GM12878 (cell line): ENCODE measurements at regions not wholly inside any gene's neighbourhood (a gene's known extent, or its start where the extent isn't known, plus 50 kb on each side); places are given as distances from the start of the nearest gene placed in this dataset.

Experiments
- ATAC-seq: fragments of 200-7000 bp; cut with Tn5 transposase; 3 replicates; pipeline ENCODE4 v1.9.1; 2020; ENCODE audit warnings: mild to moderate bottlenecking, moderate library complexity
- BruUV-seq: library from RNA; stranded (reverse); fragments of 400-500 nt; replicated peaks from 2 replicates; lab custom pipeline; 2021; lab: Mats Ljungman, UMichigan
- CTCF ChIA-PET: fragments of 300-600 bp; sonication (Branson Sonifier 250); formaldehyde crosslinking; extraction: SDS; loops from one replicate; lab custom pipeline; 2021; ENCODE audit warnings: inconsistent platforms; lab: Yijun Ruan, JAX
- POLR2A ChIA-PET: fragments of 350-600 bp; formaldehyde crosslinking; extraction: SDS; loops from one replicate; lab custom pipeline; 2021; ENCODE audit warnings: inconsistent platforms; lab: Charles Lee
- RAD21 ChIA-PET: fragments of 300-600 bp; sonication (Branson Sonifier 250); formaldehyde crosslinking; loops from one replicate; lab custom pipeline; 2023; ENCODE audit warnings: antibody characterized with exemption; ENCODE audit not compliant: unreplicated experiment; lab: Charles Lee
- SMC1A ChIA-PET: fragments of 300-600 bp; sonication (Branson Sonifier 250); formaldehyde crosslinking; loops from one replicate; lab custom pipeline; 2023; ENCODE audit not compliant: unreplicated experiment, uncharacterized antibody; lab: Charles Lee
- DNase-seq: peaks from one replicate; pipeline ENCODE4 v3.0.0-alpha.2; 2011; ENCODE audit warnings: low read depth, low spot score
- FAIRE-seq: peaks from 3 replicates; lab custom pipeline; 2011; peaks lifted over from hg19 to GRCh38; lab: Jason Lieb, UNC
- H2AFZ ChIP-seq: 2 replicates; pipeline ENCODE4 v1.6.0; 2011; ENCODE audit warnings: low read depth, low read length, control low read depth; ENCODE audit not compliant: control insufficient read depth
- H3K27ac ChIP-seq: 2 replicates; pipeline ENCODE4 v1.5.1; 2011; ENCODE audit warnings: control low read depth; ENCODE audit not compliant: control insufficient read depth, insufficient read depth
- H3K27me3 ChIP-seq, 2 experiments: replicated peaks in 1 of 2; 2 replicates each; pipeline versions ENCODE4 v1.6.0 to v1.6.1; 2011; ENCODE audit warnings: low read length in 1 of 2; ENCODE audit not compliant: control insufficient read depth in 2 of 2, insufficient read depth in 2 of 2
- H3K36me3 ChIP-seq, 2 experiments: 2 replicates each; pipeline ENCODE4 v1.5.1; 2011; ENCODE audit warnings: low read length in 1 of 2; ENCODE audit not compliant: control insufficient read depth in 2 of 2, insufficient read depth in 2 of 2
- H3K4me1 ChIP-seq: 2 replicates; pipeline ENCODE4 v1.6.1; 2011; ENCODE audit warnings: mild to moderate bottlenecking, low read length, moderate library complexity, mixed read lengths; ENCODE audit not compliant: control insufficient read depth, insufficient read depth
- H3K4me2 ChIP-seq: 2 replicates; pipeline ENCODE4 v1.6.0; 2011; ENCODE audit warnings: control low read depth; ENCODE audit not compliant: control insufficient read depth, insufficient read depth
- H3K4me3 ChIP-seq: fragments of 200-600 bp; sonication (generic); 2 replicates; pipeline ENCODE4 v1.5.1; 2016
- H3K79me2 ChIP-seq: 2 replicates; pipeline ENCODE4 v1.6.0; 2011; ENCODE audit warnings: low read length; ENCODE audit not compliant: control insufficient read depth, insufficient read depth
- H3K9ac ChIP-seq: 2 replicates; pipeline ENCODE4 v1.8.0; 2011; ENCODE audit warnings: low read length, control low read depth, mixed read lengths; ENCODE audit not compliant: control insufficient read depth, insufficient read depth
- H3K9me3 ChIP-seq: replicated peaks from 3 replicates; pipeline ENCODE4 v1.5.1; 2011; ENCODE audit warnings: mild to moderate bottlenecking, low read length; ENCODE audit not compliant: control insufficient read depth, insufficient read depth
- H4K20me1 ChIP-seq: 2 replicates; pipeline ENCODE4 v1.6.0; 2011; ENCODE audit not compliant: control insufficient read depth, insufficient read depth
- ATF7 ChIP-seq: fragments of 450-650 bp; IDR thresholded peaks from 2 replicates; pipeline ENCODE4 v1.6.1; 2016; ENCODE audit warnings: low read depth, mild to moderate bottlenecking
- ETV6 ChIP-seq, 2 experiments: fragments of 450-650 bp in 1 of 2; IDR thresholded peaks in 1 of 2; conservative IDR thresholded peaks in 1 of 2; 2 replicates each; pipeline ENCODE4 v1.6.1; 2014; ENCODE audit warnings: antibody characterized with exemption in 1 of 2, borderline replicate concordance in 1 of 2, low read depth in 1 of 2, mild to moderate bottlenecking in 1 of 2, moderate library complexity in 1 of 2
- FOXK2 ChIP-seq: fragments of 450-650 bp; IDR thresholded peaks from 2 replicates; pipeline ENCODE4 v1.6.1; 2017; ENCODE audit warnings: mild to moderate bottlenecking, moderate library complexity
- HDGF ChIP-seq: fragments of 450-650 bp; IDR thresholded peaks from 2 replicates; pipeline ENCODE4 v1.6.1; 2016; ENCODE audit warnings: antibody characterized with exemption
- JUNB ChIP-seq: IDR thresholded peaks from 2 replicates; pipeline ENCODE4 v1.6.1; 2016; ENCODE audit warnings: antibody characterized with exemption, mild to moderate bottlenecking
- MLLT1 ChIP-seq: fragments of 450-650 bp; IDR thresholded peaks from 2 replicates; pipeline ENCODE4 v1.6.1; 2016; ENCODE audit warnings: mild to moderate bottlenecking
- NR2C1 ChIP-seq: fragments of 450-650 bp; IDR thresholded peaks from 2 replicates; pipeline ENCODE4 v1.6.1; 2017; ENCODE audit warnings: antibody characterized with exemption, mild to moderate bottlenecking, moderate library complexity
- POU2F2 ChIP-seq: IDR thresholded peaks from 3 replicates; pipeline ENCODE4 v1.6.1; 2011; ENCODE audit warnings: low read depth, mild to moderate bottlenecking, low read length, borderline replicate concordance
- TCF3 ChIP-seq: IDR thresholded peaks from 2 replicates; pipeline ENCODE4 v1.6.1; 2012; ENCODE audit warnings: low read depth, mild to moderate bottlenecking, low read length, borderline replicate concordance; ENCODE audit not compliant: insufficient read depth
- ZBTB11 ChIP-seq: fragments of 450-650 bp; formaldehyde crosslinking; IDR thresholded peaks from 2 replicates; pipeline ENCODE4 v1.5.0; 2022; ENCODE audit warnings: mild to moderate bottlenecking, missing genetic modification characterization
- WGBS: methylation state at CpG from one replicate; pipeline ENCODE4 v1.1.6; 2016; ENCODE audit warnings: low lambda C conversion rate; ENCODE audit not compliant: insufficient replicate concordance, insufficient coverage; ENCODE audit errors: missing lambda C conversion rate; 5-methylcytosine and 5-hydroxymethylcytosine counted together
- in situ Hi-C: fragments of 300-500 bp; cut with MboI; formaldehyde crosslinking; loops from 9 replicates; pipeline ENCODE4 v1.14.3; 2018; ENCODE audit warnings: mixed read lengths
- intact Hi-C: fragments of 100-400 bp; cut with micrococcal nuclease; formaldehyde crosslinking; loops from one replicate; pipeline ENCODE4 v1.14.2; 2022; ENCODE audit not compliant: unreplicated experiment

- ChIA-PET SMC1A (interaction anchor here (0.7 to 8.1 kb wide), 31 partner anchors 8 to 417 kb away, joined by 3 to 137 read pairs (median 9); partner anchors contain the start of genes KSR1 and WSB1), CTCF (interaction anchor here (0.7 to 9.1 kb wide), 33 partner anchors 7 to 419 kb away, joined by 3 to 129 read pairs (median 8); partner anchors contain the start of gene WSB1), POLR2A (interaction anchor here (0.9 to 1.0 kb wide), 2 partner anchors 8 to 56 kb away, joined by 3 to 5 read pairs; partner anchors contain the start of gene WSB1), RAD21 (interaction anchor here (0.8 to 8.1 kb wide), 16 partner anchors 21 to 413 kb away, joined by 3 to 156 read pairs (median 18); no protein-coding TSS in a partner anchor)
- Histone ChIP-seq H4K20me1 (no peaks in the 10 kb centered on the region), H3K9me3 (no peaks in the 10 kb centered on the region), H3K4me3 (no peak overlapping the region), H3K4me2 (no peak overlapping the region), H3K9ac (no peak overlapping the region), H3K27ac (no peak overlapping the region), H3K79me2 (no peaks in the 10 kb centered on the region), H2AFZ (no peak overlapping the region), H3K27me3 (no peaks in the 10 kb centered on the region), H3K36me3 (no peaks in the 10 kb centered on the region), H3K4me1 (peaks cover 36% of the 10 kb centered on the region)
- FAIRE-seq, result no peak
- ATAC-seq, result no peak
- in situ Hi-C loops, result loop anchor here (5.0 to 10.0 kb wide), 4 partner anchors 99 to 369 kb away; partner anchors contain the start of gene KSR1
- BruUV-seq, result no TSS peak
- TF ChIP-seq HDGF (no peak), MLLT1 (no peak)
- intact Hi-C loops, result loop anchor here (2.0 to 10.0 kb wide), 5 partner anchors 41 to 519 kb away; partner anchors contain the start of gene KSR1
- WGBS, result 89% methylated on average over 7 of the region's 7 CpGs
- no peak for DNase-seq
These were observed 56.0 kb upstream of the WSB1 start for GRCh38 chr17:27237890-27238289.

DNA sequence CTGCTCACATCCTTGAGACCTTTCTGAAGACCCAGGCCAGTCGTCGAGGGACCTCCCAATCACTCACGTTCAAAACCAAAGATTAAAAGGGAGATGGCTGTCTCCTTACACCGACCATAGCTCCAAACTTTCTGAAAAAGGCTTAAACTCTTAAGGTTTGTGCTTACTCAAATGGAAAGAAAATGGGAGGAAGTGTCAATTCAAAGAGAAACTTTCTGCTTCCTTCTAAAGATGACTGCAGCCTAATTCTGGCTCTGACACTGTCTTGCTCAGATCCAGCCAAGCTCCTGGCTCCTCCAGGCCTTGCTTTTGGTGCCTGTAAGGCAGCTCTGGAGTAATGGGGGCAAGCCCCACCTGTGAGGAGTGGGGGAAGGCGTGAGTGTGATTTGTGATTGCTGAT, 54.9 kb upstream of the WSB1 start:
- intact Hi-C loops, result loop anchor here (5.0 to 10.0 kb wide), 3 partner anchors 42 to 218 kb away; partner anchors contain the start of gene KSR1
- POLR2A ChIA-PET, result interaction anchor here (0.5 to 1.0 kb wide), 3 partner anchors 9 to 58 kb away, joined by 3 to 6 read pairs (median 5); no protein-coding TSS in a partner anchor
- H3K27me3 ChIP-seq, result no peaks in the 10 kb centered on the region
- ATAC-seq, result peak; percentile 73
- no peaks in the 10 kb centered on the region for H3K9me3 ChIP-seq
- H3K4me1 ChIP-seq, result peaks cover 36% of the 10 kb centered on the region
- peak overlapping the region; percentile 4; the same call in 1 of the 2 replicates for H3K27ac ChIP-seq
- H3K4me3 ChIP-seq, result peak overlapping the region; percentile 11; the same call in 1 of the 2 replicates
- RAD21 ChIA-PET, result interaction anchor here (0.6 to 8.1 kb wide), 18 partner anchors 22 to 394 kb away, joined by 3 to 156 read pairs (median 4); no protein-coding TSS in a partner anchor
- peak overlapping the region; percentile 82 for H3K4me2 ChIP-seq
- H3K36me3 ChIP-seq, result no peaks in the 10 kb centered on the region
- no peaks in the 10 kb centered on the region for H4K20me1 ChIP-seq
- CTCF ChIA-PET, result interaction anchor here (0.8 to 9.1 kb wide), 25 partner anchors 9 to 408 kb away, joined by 3 to 129 read pairs (median 6); partner anchors contain the start of gene WSB1
- 0% methylated on average over 5 of the region's 5 CpGs for WGBS
- H3K79me2 ChIP-seq, result no peaks in the 10 kb centered on the region
- no peak overlapping the region for H2AFZ ChIP-seq
- in situ Hi-C loops, result loop anchor here (5.0 to 10.0 kb wide), 4 partner anchors 98 to 368 kb away; partner anchors contain the start of gene KSR1
- peak; percentile 61 for DNase-seq
- SMC1A ChIA-PET, result interaction anchor here (0.6 to 8.1 kb wide), 21 partner anchors 8 to 412 kb away, joined by 3 to 137 read pairs (median 5); partner anchors contain the start of gene WSB1
- no TSS peak for BruUV-seq
- FAIRE-seq, result peak; percentile 96
- no peak overlapping the region for H3K9ac ChIP-seq
- TF ChIP-seq ATF7 (peak; percentile 57), NR2C1 (no peak), JUNB (peak; percentile 99), ZBTB11 (no peak), TCF3 (no peak), POU2F2 (0 out of 3 replicates have a peak, but pooled peaks have one; percentile 42), ETV6 (conservative IDR thresholded peaks at IDR 0.05 in 1 of 2, IDR thresholded peaks at IDR 0.05 in 1 of 2; ENCODE audit: borderline replicate concordance in 1 of 2, low read depth in 1 of 2) (peak in 1 of 2 experiments; percentile 99; a peak in 2 of 4 replicates), FOXK2 (no peak)
